Liver (tissue), 8 donors: ENCODE measurements at regions not wholly inside any gene's neighbourhood (a gene's known extent, or its start where the extent isn't known, plus 50 kb on each side); places are given as distances from the start of the nearest gene placed in this dataset.
"Not testable (repeated sequence)": the region's sequence is repeated elsewhere in the genome, so short reads cannot be mapped to it uniquely, and the experiment has no call there.

ENCODE experiments used
- DNase-seq: peaks from one replicate; pipeline ENCODE4 v3.0.0-alpha.2; 2017; ENCODE audit warnings: low spot score
- H3K27ac ChIP-seq, 2 donors: one replicate each; pipeline ENCODE4 v1.7.0; 2013; ENCODE audit warnings: inconsistent platforms in 2 of 2, low read length in 2 of 2, control low read depth in 1 of 2, low read depth in 1 of 2, mild to moderate bottlenecking in 1 of 2
- H3K27me3 ChIP-seq, 4 donors: one replicate each; pipeline versions ENCODE4 v1.6.1 to v1.7.0; 2013; ENCODE audit warnings: low read length in 3 of 4, inconsistent platforms in 1 of 4, mild to moderate bottlenecking in 1 of 4, moderate library complexity in 1 of 4; ENCODE audit not compliant: control insufficient read depth in 4 of 4, insufficient read depth in 4 of 4
- H3K36me3 ChIP-seq, 4 donors: one replicate each; pipeline versions ENCODE4 v1.6.1 to v1.7.0; 2013; ENCODE audit warnings: low read length in 3 of 4, mild to moderate bottlenecking in 3 of 4, low read depth in 1 of 4, moderate library complexity in 1 of 4; ENCODE audit not compliant: control insufficient read depth in 4 of 4, insufficient read depth in 3 of 4
- H3K4me1 ChIP-seq, 4 donors: one replicate each; pipeline versions ENCODE4 v1.6.1 to v1.7.0; 2013; ENCODE audit warnings: low read length in 3 of 4, mild to moderate bottlenecking in 3 of 4, moderate library complexity in 1 of 4; ENCODE audit not compliant: control insufficient read depth in 4 of 4, insufficient read depth in 4 of 4
- H3K4me3 ChIP-seq, 3 donors: one replicate each; pipeline versions ENCODE4 v1.6.1 to v1.7.0; 2013; ENCODE audit warnings: low read length in 3 of 3, control low read depth in 1 of 3, low read depth in 1 of 3, mild to moderate bottlenecking in 1 of 3
- H3K9ac ChIP-seq, 2 donors: one replicate each; pipeline ENCODE4 v1.7.0; 2013; ENCODE audit warnings: low read length in 2 of 2, mild to moderate bottlenecking in 2 of 2, moderate library complexity in 2 of 2, control low read depth in 1 of 2, low read depth in 1 of 2
- H3K9me3 ChIP-seq, 4 donors: one replicate each; pipeline versions ENCODE4 v1.6.1 to v1.7.0; 2013; ENCODE audit warnings: low read length in 3 of 4; ENCODE audit not compliant: control insufficient read depth in 4 of 4
- EGR1 ChIP-seq, 2 donors: IDR thresholded peaks; 2 replicates each; pipeline ENCODE4 v1.6.1; 2016 to 2018; ENCODE audit warnings: antibody characterized with exemption in 2 of 2, low read depth in 2 of 2
- FOXA1 ChIP-seq: IDR thresholded peaks from 2 replicates; pipeline ENCODE4 v1.6.1; 2016; ENCODE audit warnings: antibody characterized with exemption
- FOXA2 ChIP-seq: IDR thresholded peaks from 2 replicates; pipeline ENCODE4 v1.6.1; 2016; ENCODE audit warnings: antibody characterized with exemption
- GABPA ChIP-seq, 2 donors: IDR thresholded peaks in 1 of 2; conservative IDR thresholded peaks in 1 of 2; 2 replicates each; pipeline ENCODE4 v1.6.1; 2016; ENCODE audit warnings: antibody characterized with exemption in 2 of 2, mild to moderate bottlenecking in 1 of 2, moderate library complexity in 1 of 2
- HNF4A ChIP-seq, 2 donors: conservative IDR thresholded peaks; 2 replicates each; pipeline ENCODE4 v1.6.1; 2016; ENCODE audit warnings: antibody characterized with exemption in 2 of 2, mild to moderate bottlenecking in 2 of 2
- HNF4G ChIP-seq: IDR thresholded peaks from 2 replicates; pipeline ENCODE4 v1.6.1; 2016; ENCODE audit warnings: antibody characterized with exemption
- JUND ChIP-seq, 2 donors: IDR thresholded peaks; 2 replicates each; pipeline ENCODE4 v1.6.1; 2016; ENCODE audit warnings: antibody characterized with exemption in 2 of 2
- NR2F2 ChIP-seq: IDR thresholded peaks from 2 replicates; pipeline ENCODE4 v1.6.1; 2016; ENCODE audit warnings: antibody characterized with exemption
- RAD21 ChIP-seq, 2 donors: IDR thresholded peaks; 2 replicates each; pipeline ENCODE4 v1.6.1; 2016; ENCODE audit warnings: antibody characterized with exemption in 2 of 2, mild to moderate bottlenecking in 2 of 2
- RXRA ChIP-seq, 2 donors: IDR thresholded peaks; 2 replicates each; pipeline ENCODE4 v1.6.1; 2017 to 2018; ENCODE audit warnings: antibody characterized with exemption in 2 of 2, mild to moderate bottlenecking in 1 of 2
- SP1 ChIP-seq: IDR thresholded peaks from 2 replicates; pipeline ENCODE4 v1.6.1; 2018; ENCODE audit warnings: antibody characterized with exemption, mild to moderate bottlenecking
- TAF1 ChIP-seq: conservative IDR thresholded peaks from 2 replicates; pipeline ENCODE4 v1.6.1; 2016; ENCODE audit warnings: antibody characterized with exemption, mild to moderate bottlenecking
- YY1 ChIP-seq: IDR thresholded peaks from 2 replicates; pipeline ENCODE4 v1.6.1; 2016; ENCODE audit warnings: antibody characterized with exemption, mild to moderate bottlenecking
- WGBS: extraction: QIAGEN DNeasy Blood & Tissue Kit; methylation state at CpG from one replicate; pipeline ENCODE4 v1.1.7; 2013; 5-methylcytosine and 5-hydroxymethylcytosine counted together
- TF ChIP-seq, protein P1 (sequence below): fragments of 150-350 bp; IDR thresholded peaks from 2 replicates; pipeline ENCODE4 v1.5.1; 2017; ENCODE audit warnings: improper control_type of control experiment, low read depth, low read length; ENCODE audit not compliant: missing input control
- TF ChIP-seq, protein P2 (sequence below): IDR thresholded peaks from 2 replicates; pipeline ENCODE4 v1.6.1; 2016; ENCODE audit warnings: antibody characterized with exemption
- TF ChIP-seq, protein P3 (sequence below): IDR thresholded peaks from 2 replicates; pipeline ENCODE4 v1.6.1; 2016; ENCODE audit warnings: antibody characterized with exemption
- TF ChIP-seq, protein P4 (sequence below): IDR thresholded peaks from 2 replicates; pipeline ENCODE4 v1.6.1; 2016; ENCODE audit warnings: antibody characterized with exemption
- TF ChIP-seq, protein P5 (sequence below): IDR thresholded peaks from 2 replicates; pipeline ENCODE4 v1.6.1; 2016; ENCODE audit warnings: antibody characterized with exemption, mild to moderate bottlenecking
- donor health status: healthy.
- donor health status: healthy.
- donor health status: healthy.
- donor health status: healthy.
- donor health status: healthy.

DNA sequence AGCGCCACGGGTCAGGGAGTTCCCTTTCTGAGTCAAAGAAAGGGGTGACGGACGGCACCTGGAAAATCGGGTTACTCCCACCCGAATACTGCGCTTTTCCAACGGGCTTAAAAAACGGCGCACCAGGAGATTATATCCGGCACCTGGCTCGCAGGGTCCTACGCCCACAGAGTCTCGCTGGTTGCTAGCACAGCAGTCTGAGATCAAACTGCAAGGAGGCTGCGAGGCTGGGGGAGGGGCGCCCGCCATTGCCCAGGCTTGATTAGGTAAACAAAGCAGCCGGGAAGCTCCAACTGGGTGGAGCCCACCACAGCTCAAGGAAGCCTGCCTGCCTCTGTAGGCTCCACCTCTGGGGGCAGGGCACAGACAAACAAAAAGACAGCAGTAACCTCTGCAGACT is 1352.0 kb upstream of the CDH8 start:
- H3K9ac ChIP-seq, H3K4me3 ChIP-seq, H3K27me3 ChIP-seq, H3K4me1 ChIP-seq, H3K36me3 ChIP-seq, DNase-seq, H3K9me3 ChIP-seq, H3K27ac ChIP-seq: not testable (repeated sequence)
- WGBS = 86% methylated on average over 18 of the region's 18 CpGs

DNA sequence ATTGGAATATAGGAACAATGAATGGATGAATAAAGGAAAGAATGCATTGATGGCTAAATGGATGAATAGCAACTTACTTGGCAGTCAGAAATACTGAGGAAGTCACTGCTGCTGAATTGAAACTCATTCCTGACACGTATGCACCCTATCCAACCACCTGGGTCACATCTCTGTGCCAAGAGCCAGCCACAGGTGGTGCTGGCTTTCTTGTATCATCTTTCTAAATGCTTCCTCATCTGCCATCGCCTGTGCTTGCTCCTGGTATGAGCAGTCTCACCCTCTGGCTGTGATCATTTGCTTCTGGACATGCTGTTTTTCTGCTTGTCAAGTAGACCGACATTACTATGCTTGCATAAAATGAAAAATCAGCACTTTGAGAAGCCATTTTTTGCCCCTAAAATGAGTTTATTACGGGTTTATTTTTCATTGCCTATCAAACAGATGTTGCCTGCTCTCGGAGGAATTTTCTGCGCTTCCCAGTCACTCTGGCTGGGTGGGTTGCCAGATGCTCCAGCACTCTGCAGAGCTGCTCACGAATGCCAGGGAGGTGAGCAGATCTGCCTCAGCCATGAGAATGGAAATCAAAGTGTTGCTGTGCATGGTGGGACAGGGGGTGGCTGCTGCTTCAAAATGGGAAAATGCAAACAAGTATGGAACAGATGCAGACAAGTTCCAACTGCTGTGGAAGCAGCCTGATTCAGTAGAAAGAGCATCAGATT is 1349.6 kb upstream of the CDH8 start:
- no peak overlapping the region for H3K4me3 ChIP-seq
- TF ChIP-seq HNF4A (conservative IDR thresholded peaks at IDR 0.05) = no peak
- no peak for TF ChIP-seq JUND (IDR thresholded peaks at IDR 0.05)
- TF ChIP-seq FOXA2 = no peak
- no peak for TF ChIP-seq RAD21 (IDR thresholded peaks at IDR 0.05)
- TF ChIP-seq EGR1 (IDR thresholded peaks at IDR 0.05; ENCODE audit: low read depth in 2 of 2) = no peak
- TF ChIP-seq FOXA1 = no peak
- TF ChIP-seq RXRA (IDR thresholded peaks at IDR 0.05) = no peak
- TF ChIP-seq, protein P1, sequence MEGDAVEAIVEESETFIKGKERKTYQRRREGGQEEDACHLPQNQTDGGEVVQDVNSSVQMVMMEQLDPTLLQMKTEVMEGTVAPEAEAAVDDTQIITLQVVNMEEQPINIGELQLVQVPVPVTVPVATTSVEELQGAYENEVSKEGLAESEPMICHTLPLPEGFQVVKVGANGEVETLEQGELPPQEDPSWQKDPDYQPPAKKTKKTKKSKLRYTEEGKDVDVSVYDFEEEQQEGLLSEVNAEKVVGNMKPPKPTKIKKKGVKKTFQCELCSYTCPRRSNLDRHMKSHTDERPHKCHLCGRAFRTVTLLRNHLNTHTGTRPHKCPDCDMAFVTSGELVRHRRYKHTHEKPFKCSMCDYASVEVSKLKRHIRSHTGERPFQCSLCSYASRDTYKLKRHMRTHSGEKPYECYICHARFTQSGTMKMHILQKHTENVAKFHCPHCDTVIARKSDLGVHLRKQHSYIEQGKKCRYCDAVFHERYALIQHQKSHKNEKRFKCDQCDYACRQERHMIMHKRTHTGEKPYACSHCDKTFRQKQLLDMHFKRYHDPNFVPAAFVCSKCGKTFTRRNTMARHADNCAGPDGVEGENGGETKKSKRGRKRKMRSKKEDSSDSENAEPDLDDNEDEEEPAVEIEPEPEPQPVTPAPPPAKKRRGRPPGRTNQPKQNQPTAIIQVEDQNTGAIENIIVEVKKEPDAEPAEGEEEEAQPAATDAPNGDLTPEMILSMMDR = no peak
- no peak for TF ChIP-seq HNF4G
- TF ChIP-seq, protein P2, sequence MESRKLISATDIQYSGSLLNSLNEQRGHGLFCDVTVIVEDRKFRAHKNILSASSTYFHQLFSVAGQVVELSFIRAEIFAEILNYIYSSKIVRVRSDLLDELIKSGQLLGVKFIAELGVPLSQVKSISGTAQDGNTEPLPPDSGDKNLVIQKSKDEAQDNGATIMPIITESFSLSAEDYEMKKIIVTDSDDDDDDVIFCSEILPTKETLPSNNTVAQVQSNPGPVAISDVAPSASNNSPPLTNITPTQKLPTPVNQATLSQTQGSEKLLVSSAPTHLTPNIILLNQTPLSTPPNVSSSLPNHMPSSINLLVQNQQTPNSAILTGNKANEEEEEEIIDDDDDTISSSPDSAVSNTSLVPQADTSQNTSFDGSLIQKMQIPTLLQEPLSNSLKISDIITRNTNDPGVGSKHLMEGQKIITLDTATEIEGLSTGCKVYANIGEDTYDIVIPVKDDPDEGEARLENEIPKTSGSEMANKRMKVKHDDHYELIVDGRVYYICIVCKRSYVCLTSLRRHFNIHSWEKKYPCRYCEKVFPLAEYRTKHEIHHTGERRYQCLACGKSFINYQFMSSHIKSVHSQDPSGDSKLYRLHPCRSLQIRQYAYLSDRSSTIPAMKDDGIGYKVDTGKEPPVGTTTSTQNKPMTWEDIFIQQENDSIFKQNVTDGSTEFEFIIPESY = no peak
- no peak for TF ChIP-seq YY1
- TF ChIP-seq, protein P3, sequence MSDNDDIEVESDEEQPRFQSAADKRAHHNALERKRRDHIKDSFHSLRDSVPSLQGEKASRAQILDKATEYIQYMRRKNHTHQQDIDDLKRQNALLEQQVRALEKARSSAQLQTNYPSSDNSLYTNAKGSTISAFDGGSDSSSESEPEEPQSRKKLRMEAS = no peak
- TF ChIP-seq GABPA (IDR thresholded peaks at IDR 0.05 in 1 of 2, conservative IDR thresholded peaks at IDR 0.05 in 1 of 2) = no peak
- TF ChIP-seq SP1 = no peak
- TF ChIP-seq NR2F2 = no peak
- TF ChIP-seq TAF1 = no peak
- TF ChIP-seq, protein P4, sequence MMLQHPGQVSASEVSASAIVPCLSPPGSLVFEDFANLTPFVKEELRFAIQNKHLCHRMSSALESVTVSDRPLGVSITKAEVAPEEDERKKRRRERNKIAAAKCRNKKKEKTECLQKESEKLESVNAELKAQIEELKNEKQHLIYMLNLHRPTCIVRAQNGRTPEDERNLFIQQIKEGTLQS = no peak
- TF ChIP-seq, protein P5, sequence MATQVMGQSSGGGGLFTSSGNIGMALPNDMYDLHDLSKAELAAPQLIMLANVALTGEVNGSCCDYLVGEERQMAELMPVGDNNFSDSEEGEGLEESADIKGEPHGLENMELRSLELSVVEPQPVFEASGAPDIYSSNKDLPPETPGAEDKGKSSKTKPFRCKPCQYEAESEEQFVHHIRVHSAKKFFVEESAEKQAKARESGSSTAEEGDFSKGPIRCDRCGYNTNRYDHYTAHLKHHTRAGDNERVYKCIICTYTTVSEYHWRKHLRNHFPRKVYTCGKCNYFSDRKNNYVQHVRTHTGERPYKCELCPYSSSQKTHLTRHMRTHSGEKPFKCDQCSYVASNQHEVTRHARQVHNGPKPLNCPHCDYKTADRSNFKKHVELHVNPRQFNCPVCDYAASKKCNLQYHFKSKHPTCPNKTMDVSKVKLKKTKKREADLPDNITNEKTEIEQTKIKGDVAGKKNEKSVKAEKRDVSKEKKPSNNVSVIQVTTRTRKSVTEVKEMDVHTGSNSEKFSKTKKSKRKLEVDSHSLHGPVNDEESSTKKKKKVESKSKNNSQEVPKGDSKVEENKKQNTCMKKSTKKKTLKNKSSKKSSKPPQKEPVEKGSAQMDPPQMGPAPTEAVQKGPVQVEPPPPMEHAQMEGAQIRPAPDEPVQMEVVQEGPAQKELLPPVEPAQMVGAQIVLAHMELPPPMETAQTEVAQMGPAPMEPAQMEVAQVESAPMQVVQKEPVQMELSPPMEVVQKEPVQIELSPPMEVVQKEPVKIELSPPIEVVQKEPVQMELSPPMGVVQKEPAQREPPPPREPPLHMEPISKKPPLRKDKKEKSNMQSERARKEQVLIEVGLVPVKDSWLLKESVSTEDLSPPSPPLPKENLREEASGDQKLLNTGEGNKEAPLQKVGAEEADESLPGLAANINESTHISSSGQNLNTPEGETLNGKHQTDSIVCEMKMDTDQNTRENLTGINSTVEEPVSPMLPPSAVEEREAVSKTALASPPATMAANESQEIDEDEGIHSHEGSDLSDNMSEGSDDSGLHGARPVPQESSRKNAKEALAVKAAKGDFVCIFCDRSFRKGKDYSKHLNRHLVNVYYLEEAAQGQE = no peak
- H3K27me3 ChIP-seq = no peaks in the 10 kb centered on the region
- H3K9ac ChIP-seq = no peak overlapping the region
- H3K9me3 ChIP-seq = no peaks in the 10 kb centered on the region
- DNase-seq = no peak
- H3K27ac ChIP-seq = no peak overlapping the region
- H3K36me3 ChIP-seq = no peaks in the 10 kb centered on the region
- WGBS = 68% methylated on average over 7 of the region's 7 CpGs
- no peaks in the 10 kb centered on the region for H3K4me1 ChIP-seq
